ENCODE measurements at regions not wholly inside any gene's neighbourhood (a gene's known extent, or its start where the extent isn't known, plus 50 kb on each side); places are given as distances from the start of the nearest gene placed in this dataset.

- Histone ChIP-seq H3K27me3 (replicated peaks) (no peaks in the 10 kb centered on the region), H3K36me3 (replicated peaks) (no peaks in the 10 kb centered on the region), H3K4me3 (ENCODE audit: low read depth, low read length) (no peak overlapping the region), H3K27ac (no peak overlapping the region)
- no peak for DNase-seq
- TF ChIP-seq, protein P1, sequence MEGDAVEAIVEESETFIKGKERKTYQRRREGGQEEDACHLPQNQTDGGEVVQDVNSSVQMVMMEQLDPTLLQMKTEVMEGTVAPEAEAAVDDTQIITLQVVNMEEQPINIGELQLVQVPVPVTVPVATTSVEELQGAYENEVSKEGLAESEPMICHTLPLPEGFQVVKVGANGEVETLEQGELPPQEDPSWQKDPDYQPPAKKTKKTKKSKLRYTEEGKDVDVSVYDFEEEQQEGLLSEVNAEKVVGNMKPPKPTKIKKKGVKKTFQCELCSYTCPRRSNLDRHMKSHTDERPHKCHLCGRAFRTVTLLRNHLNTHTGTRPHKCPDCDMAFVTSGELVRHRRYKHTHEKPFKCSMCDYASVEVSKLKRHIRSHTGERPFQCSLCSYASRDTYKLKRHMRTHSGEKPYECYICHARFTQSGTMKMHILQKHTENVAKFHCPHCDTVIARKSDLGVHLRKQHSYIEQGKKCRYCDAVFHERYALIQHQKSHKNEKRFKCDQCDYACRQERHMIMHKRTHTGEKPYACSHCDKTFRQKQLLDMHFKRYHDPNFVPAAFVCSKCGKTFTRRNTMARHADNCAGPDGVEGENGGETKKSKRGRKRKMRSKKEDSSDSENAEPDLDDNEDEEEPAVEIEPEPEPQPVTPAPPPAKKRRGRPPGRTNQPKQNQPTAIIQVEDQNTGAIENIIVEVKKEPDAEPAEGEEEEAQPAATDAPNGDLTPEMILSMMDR (IDR thresholded peaks at IDR 0.05; ENCODE audit: low read depth, low read length, missing control alignments) = no peak
- in situ Hi-C loops (cut with HindIII; ENCODE audit: low pct_ligation_motif_present, low sequenced_read_pairs) = no loop called here
Observed at GRCh38 chr1:37294096-37294495, 180.3 kb upstream of the ZC3H12A start.

GRCh38 chr1:37294529-37294928, 179.9 kb upstream of the ZC3H12A start:
- H3K27ac ChIP-seq = no peak overlapping the region
- in situ Hi-C loops (cut with HindIII; ENCODE audit: low pct_ligation_motif_present, low sequenced_read_pairs) = no loop called here
- TF ChIP-seq, protein P1 (IDR thresholded peaks at IDR 0.05; ENCODE audit: low read depth, low read length, missing control alignments) = no peak

GRCh38 chr1:37298769-37299168, 175.6 kb upstream of the ZC3H12A start:
- in situ Hi-C loops (cut with HindIII; ENCODE audit: low pct_ligation_motif_present, low sequenced_read_pairs) = no loop called here
- Histone ChIP-seq H3K27me3 (replicated peaks) (no peaks in the 10 kb centered on the region), H3K27ac (no peak overlapping the region), H3K36me3 (replicated peaks) (no peaks in the 10 kb centered on the region), H3K4me3 (ENCODE audit: low read depth, low read length) (no peak overlapping the region)
- no peak for DNase-seq
- TF ChIP-seq, protein P1 (IDR thresholded peaks at IDR 0.05; ENCODE audit: low read depth, low read length, missing control alignments) = no peak

More at GRCh38 chr1:37294529-37294928, 179.9 kb upstream of the ZC3H12A start:
- Histone ChIP-seq H3K36me3 (replicated peaks) (no peaks in the 10 kb centered on the region), H3K4me3 (ENCODE audit: low read depth, low read length) (no peak overlapping the region), H3K27me3 (replicated peaks) (no peaks in the 10 kb centered on the region)
- no peak for DNase-seq

- Histone ChIP-seq H3K27me3 (replicated peaks) (no peaks in the 10 kb centered on the region), H3K27ac (no peak overlapping the region), H3K4me3 (ENCODE audit: low read depth, low read length) (no peak overlapping the region), H3K36me3 (replicated peaks) (no peaks in the 10 kb centered on the region)
- no peak for DNase-seq
- in situ Hi-C loops (cut with HindIII; ENCODE audit: low pct_ligation_motif_present, low sequenced_read_pairs) = no loop called here
- TF ChIP-seq, protein P1 (IDR thresholded peaks at IDR 0.05; ENCODE audit: low read depth, low read length, missing control alignments) = no peak
Observed at GRCh38 chr1:37299216-37299615, 175.2 kb upstream of the ZC3H12A start.

- Histone ChIP-seq H3K4me3 (ENCODE audit: low read depth, low read length) (no peak overlapping the region), H3K27me3 (replicated peaks) (no peaks in the 10 kb centered on the region), H3K27ac (no peak overlapping the region), H3K36me3 (replicated peaks) (no peaks in the 10 kb centered on the region)
- TF ChIP-seq, protein P1 (IDR thresholded peaks at IDR 0.05; ENCODE audit: low read depth, low read length, missing control alignments) = no peak
- in situ Hi-C loops (cut with HindIII; ENCODE audit: low pct_ligation_motif_present, low sequenced_read_pairs) = no loop called here
- no peak for DNase-seq
Observed at GRCh38 chr1:37303884-37304574, 170.4 kb upstream of the ZC3H12A start.

GRCh38 chr1:37305108-37305507, 169.3 kb upstream of the ZC3H12A start:
- TF ChIP-seq, protein P1 (IDR thresholded peaks at IDR 0.05; ENCODE audit: low read depth, low read length, missing control alignments) = no peak

More at GRCh38 chr1:37305108-37305507, 169.3 kb upstream of the ZC3H12A start:
- no peaks in the 10 kb centered on the region for H3K36me3 ChIP-seq (replicated peaks)
- in situ Hi-C loops (cut with HindIII; ENCODE audit: low pct_ligation_motif_present, low sequenced_read_pairs) = no loop called here
- no peak overlapping the region for H3K4me3 ChIP-seq (ENCODE audit: low read depth, low read length)
- DNase-seq = no peak
- H3K27ac ChIP-seq = no peak overlapping the region
- H3K27me3 ChIP-seq (replicated peaks) = no peaks in the 10 kb centered on the region

All from brain microvascular endothelial cell (primary cell).